Esophagus muscularis mucosa (tissue), 3 donors: ENCODE measurements at regions not wholly inside any gene's neighbourhood (a gene's known extent, or its start where the extent isn't known, plus 50 kb on each side); places are given as distances from the start of the nearest gene placed in this dataset.

Source experiments
- CTCF ChIP-seq, 3 experiments: fragments of 200-600 bp in 2 of 3; fragments of 450-650 bp in 1 of 3; sonication (generic) in 2 of 3; IDR thresholded peaks; one replicate each; pipeline ENCODE4 v1.5.1; 2017 to 2019; ENCODE audit warnings: antibody characterized with exemption in 3 of 3, mild to moderate bottlenecking in 2 of 3, moderate library complexity in 1 of 3
- POLR2A ChIP-seq: fragments of 450-650 bp; IDR thresholded peaks from one replicate; pipeline ENCODE4 v1.6.1; 2017; ENCODE audit warnings: antibody characterized with exemption, moderate library complexity, mild to moderate bottlenecking, low read depth
- POLR2AphosphoS5 ChIP-seq, 2 donors: sonication (generic); formaldehyde crosslinking; IDR thresholded peaks; one replicate each; pipeline ENCODE4 v1.6.1; 2017; ENCODE audit warnings: antibody characterized with exemption in 2 of 2

- TF ChIP-seq CTCF (IDR thresholded peaks at IDR 0.05) = no peak
- no peak for TF ChIP-seq POLR2AphosphoS5 (IDR thresholded peaks at IDR 0.05)
- TF ChIP-seq POLR2A = no peak
Measured at GRCh38 chr22:27627901-27628300, 173.7 kb downstream of the MN1 start.
